ENCODE measurements at regions not wholly inside any gene's neighbourhood (a gene's known extent, or its start where the extent isn't known, plus 50 kb on each side); places are given as distances from the start of the nearest gene placed in this dataset.

- dilution Hi-C loops (cut with HindIII; ENCODE audit: low sequenced_read_pairs, unreplicated experiment) (no loop called here), intact Hi-C loops (cut with micrococcal nuclease) (no loop called here), in situ Hi-C loops (cut with MboI; ENCODE audit: low sequenced_read_pairs) (no loop called here)
- ChIA-PET POLR2A (ENCODE audit: unreplicated experiment) (no interaction called here), CTCF (interaction anchor here (0.7 kb wide), 1 partner anchor 46 kb away, joined by 4 read pairs; no protein-coding TSS in a partner anchor)
- TF ChIP-seq RCOR1 (IDR thresholded peaks at IDR 0.05; ENCODE audit: insufficient replicate concordance, low read length) (no peak), RFX5 (IDR thresholded peaks at IDR 0.05; ENCODE audit: low read depth, low read length) (no peak), NFE2L2 (IDR thresholded peaks at IDR 0.05; ENCODE audit: low read depth, low read length) (no peak), POLR2A (IDR thresholded peaks at IDR 0.05; ENCODE audit: low read depth, low read length) (no peak), FOS (IDR thresholded peaks at IDR 0.05; ENCODE audit: low read depth, low read length) (no peak), MAFK (IDR thresholded peaks at IDR 0.05; ENCODE audit: low read depth, low read length) (no peak), MXI1 (IDR thresholded peaks at IDR 0.05; ENCODE audit: borderline replicate concordance, low read depth, low read length) (no peak), CEBPB (IDR thresholded peaks at IDR 0.05; ENCODE audit: low read depth, low read length) (no peak)
- TF ChIP-seq, protein P1, sequence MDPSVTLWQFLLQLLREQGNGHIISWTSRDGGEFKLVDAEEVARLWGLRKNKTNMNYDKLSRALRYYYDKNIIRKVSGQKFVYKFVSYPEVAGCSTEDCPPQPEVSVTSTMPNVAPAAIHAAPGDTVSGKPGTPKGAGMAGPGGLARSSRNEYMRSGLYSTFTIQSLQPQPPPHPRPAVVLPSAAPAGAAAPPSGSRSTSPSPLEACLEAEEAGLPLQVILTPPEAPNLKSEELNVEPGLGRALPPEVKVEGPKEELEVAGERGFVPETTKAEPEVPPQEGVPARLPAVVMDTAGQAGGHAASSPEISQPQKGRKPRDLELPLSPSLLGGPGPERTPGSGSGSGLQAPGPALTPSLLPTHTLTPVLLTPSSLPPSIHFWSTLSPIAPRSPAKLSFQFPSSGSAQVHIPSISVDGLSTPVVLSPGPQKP (IDR thresholded peaks at IDR 0.05; ENCODE audit: borderline replicate concordance, low read depth, low read length): no peak
- DNase-seq (no peak), ATAC-seq (ENCODE audit: low read depth) (no peak)
- H4K20me1 ChIP-seq (ENCODE audit: insufficient read depth, low read length): no peaks in the 10 kb centered on the region
- H3K79me1 ChIP-seq (ENCODE audit: low read depth in 1 of 2, low read length in 2 of 2): no peaks in the 10 kb centered on the region
- no peak overlapping the region for H3K27ac ChIP-seq (ENCODE audit: insufficient read depth, low read length)
- H3K23ac ChIP-seq (ENCODE audit: low read depth, low read length): no peak overlapping the region
- no peak overlapping the region for H4K91ac ChIP-seq (ENCODE audit: insufficient read depth, low read depth, low read length)
- H4K8ac ChIP-seq (ENCODE audit: low read depth in 2 of 2, low read length in 2 of 2): no peak overlapping the region
- no TSS peak for BruUV-seq (replicated peaks)
- H3K4me3 ChIP-seq (ENCODE audit: insufficient read depth, low read depth, low read length): no peak overlapping the region
- no peak overlapping the region for H3K4ac ChIP-seq (ENCODE audit: low read depth, low read length)
- H3K9ac ChIP-seq (ENCODE audit: low read depth, low read length): no peak overlapping the region
- H2BK20ac ChIP-seq (ENCODE audit: low read depth, low read length): no peak overlapping the region
- H4K5ac ChIP-seq (ENCODE audit: low read depth, low read length): no peak overlapping the region
- H2BK5ac ChIP-seq (ENCODE audit: low read depth, low read length, poor library complexity, severe bottlenecking): no peak overlapping the region
- no peaks in the 10 kb centered on the region for H3K9me3 ChIP-seq (ENCODE audit: control insufficient read depth, insufficient read depth, low read length)
- no peaks in the 10 kb centered on the region for H3K27me3 ChIP-seq (ENCODE audit: control insufficient read depth, insufficient read depth, low read length)
- no CpG with 5 or more reads among the region's 1 CpG for WGBS, 2 experiments (ENCODE audit: extremely low coverage in 2 of 2, insufficient read length in 1 of 2)
- H3K4me1 ChIP-seq (ENCODE audit: control insufficient read depth, insufficient read depth, low read length): no peaks in the 10 kb centered on the region
- no peak overlapping the region for H3K56ac ChIP-seq (ENCODE audit: extremely low read depth, insufficient read depth, low read length)
- H3K4me2 ChIP-seq (ENCODE audit: low read depth, low read length): no peak overlapping the region
- H2BK15ac ChIP-seq (ENCODE audit: low read depth, low read length): no peak overlapping the region
- H2AFZ ChIP-seq (replicated peaks; ENCODE audit: low read length, poor library complexity): no peak overlapping the region
- H3K9me1 ChIP-seq (ENCODE audit: insufficient read depth, low read length): no peaks in the 10 kb centered on the region
- H3K14ac ChIP-seq (replicated peaks; ENCODE audit: low read depth, low read length): no peak overlapping the region
- H3K36me3 ChIP-seq (ENCODE audit: control insufficient read depth, insufficient read depth, low read length): no peaks in the 10 kb centered on the region
- H2AK5ac ChIP-seq (ENCODE audit: low read depth, low read length): no peak overlapping the region
- H2AK9ac ChIP-seq (replicated peaks; ENCODE audit: low read depth, low read length, poor library complexity): no peak overlapping the region
- H2BK120ac ChIP-seq (ENCODE audit: low read depth, low read length): no peak overlapping the region
- H3K18ac ChIP-seq (ENCODE audit: low read depth, low read length): no peak overlapping the region
Measured at GRCh38 chr10:36390221-36390620, 735.2 kb upstream of the ANKRD30A start.

Data from IMR-90 (cell line).